ENCODE measurements at regions not wholly inside any gene's neighbourhood (a gene's known extent, or its start where the extent isn't known, plus 50 kb on each side); places are given as distances from the start of the nearest gene placed in this dataset.
A peak's percentile ranks its signal among the peaks of the same experiment; 100 is the strongest.

DNA sequence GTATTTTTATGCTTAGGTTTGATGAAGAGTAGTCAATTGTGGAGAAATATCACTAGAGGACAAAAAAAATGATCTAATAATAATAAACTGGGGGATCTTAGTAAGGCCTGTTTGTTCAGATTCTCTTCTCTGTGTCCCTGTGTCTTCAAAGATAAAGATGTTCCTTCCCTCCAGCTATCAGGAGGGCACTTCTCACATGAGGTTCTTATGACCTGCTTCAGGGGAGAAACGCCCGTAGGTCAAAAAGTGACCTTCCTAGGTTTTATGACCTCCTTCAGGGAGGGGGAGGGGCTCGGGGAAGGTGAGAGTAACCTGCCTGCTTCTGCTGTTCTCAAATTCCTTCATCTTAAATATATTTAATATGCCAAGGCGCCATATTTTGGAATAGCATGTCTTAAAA, 89.2 kb upstream of the JADE1 start (continued):
- peak; percentile 33; the same call in 1 of the 2 replicates for TF ChIP-seq POLR2AphosphoS5 (IDR thresholded peaks at IDR 0.05; ENCODE audit: control insufficient read depth, insufficient read depth, low read depth, low read length)

DNA sequence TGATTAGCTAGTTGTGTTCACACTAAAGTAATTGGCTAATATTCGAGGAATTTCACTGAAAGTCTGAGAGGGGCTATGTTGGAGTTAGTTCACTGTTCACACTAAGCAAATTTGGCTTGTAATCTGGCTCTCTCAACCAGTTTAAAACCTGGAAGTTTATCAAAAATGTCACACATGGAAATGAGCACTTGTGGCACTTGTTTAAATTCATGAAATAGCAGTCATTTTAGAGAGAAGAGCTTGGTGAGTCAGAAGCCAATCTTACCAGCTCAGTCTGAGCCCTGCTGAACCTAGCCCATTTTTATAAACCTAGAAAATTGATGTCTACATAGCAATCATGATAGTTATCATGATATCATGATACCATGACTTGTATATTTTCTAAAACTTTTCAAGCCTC, 90.7 kb upstream of the JADE1 start:
- no TSS peak for BruUV-seq (replicated peaks)
- Histone ChIP-seq H3K4me2 (ENCODE audit: insufficient read depth, low read length) (no peak overlapping the region), H3K9me1 (ENCODE audit: control insufficient read depth, insufficient read depth, low read length) (no peaks in the 10 kb centered on the region), H3K79me2 (ENCODE audit: control insufficient read depth, insufficient read depth, low read length) (no peaks in the 10 kb centered on the region), H2AFZ (ENCODE audit: low read depth, low read length) (no peak overlapping the region), H3K27ac (ENCODE audit: extremely low read depth, low read depth, low read length) (no peak overlapping the region), H4K20me1 (replicated peaks; ENCODE audit: control insufficient read depth, insufficient read depth, low read length) (no peaks in the 10 kb centered on the region), H3K36me3 (ENCODE audit: control insufficient read depth, insufficient read depth, low read length) (no peaks in the 10 kb centered on the region), H3K4me1 (replicated peaks in 1 of 2; ENCODE audit: control insufficient read depth in 2 of 2, insufficient read depth in 2 of 2, low read length in 2 of 2) (peaks cover 2 to 3% of the 10 kb centered on the region in 2 experiments; a peak in 3 of 5 replicates), H3K4me3 (no peak overlapping the region), H3K27me3 (ENCODE audit: control insufficient read depth in 2 of 2, insufficient read depth in 2 of 2, low read length in 2 of 2) (no peaks in the 10 kb centered on the region), H3K9ac (ENCODE audit: insufficient read depth in 1 of 2, low read depth in 2 of 2, low read length in 2 of 2) (no peak overlapping the region), H3K9me3 (replicated peaks; ENCODE audit: control insufficient read depth, insufficient read depth, low read depth, low read length) (no peaks in the 10 kb centered on the region)
- intact Hi-C loops (cut with micrococcal nuclease) (no loop called here), in situ Hi-C loops (cut with MboI) (no loop called here)
- POLR2A ChIA-PET: no interaction called here
- DNase-seq (ENCODE audit: extremely low read depth in 1 of 4, low spot score in 3 of 4) (no peak), ATAC-seq (no peak), FAIRE-seq (peak; percentile 37)
- 5% methylated on average over 1 of the region's 1 CpG for WGBS (ENCODE audit: insufficient coverage, low coverage, missing lambda C conversion rate)
- CTCF ChIA-PET (ENCODE audit: low intra/inter-chr PET ratio): no interaction called here
- no peak for TF ChIP-seq IFI16 (CRISPR knock-in tag; IDR thresholded peaks at IDR 0.05)
- no peak for TF ChIP-seq SUPT5H (IDR thresholded peaks at IDR 0.05)
- no peak for TF ChIP-seq SMARCE1 (IDR thresholded peaks at IDR 0.05)
- TF ChIP-seq, protein P1, sequence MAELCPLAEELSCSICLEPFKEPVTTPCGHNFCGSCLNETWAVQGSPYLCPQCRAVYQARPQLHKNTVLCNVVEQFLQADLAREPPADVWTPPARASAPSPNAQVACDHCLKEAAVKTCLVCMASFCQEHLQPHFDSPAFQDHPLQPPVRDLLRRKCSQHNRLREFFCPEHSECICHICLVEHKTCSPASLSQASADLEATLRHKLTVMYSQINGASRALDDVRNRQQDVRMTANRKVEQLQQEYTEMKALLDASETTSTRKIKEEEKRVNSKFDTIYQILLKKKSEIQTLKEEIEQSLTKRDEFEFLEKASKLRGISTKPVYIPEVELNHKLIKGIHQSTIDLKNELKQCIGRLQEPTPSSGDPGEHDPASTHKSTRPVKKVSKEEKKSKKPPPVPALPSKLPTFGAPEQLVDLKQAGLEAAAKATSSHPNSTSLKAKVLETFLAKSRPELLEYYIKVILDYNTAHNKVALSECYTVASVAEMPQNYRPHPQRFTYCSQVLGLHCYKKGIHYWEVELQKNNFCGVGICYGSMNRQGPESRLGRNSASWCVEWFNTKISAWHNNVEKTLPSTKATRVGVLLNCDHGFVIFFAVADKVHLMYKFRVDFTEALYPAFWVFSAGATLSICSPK (IDR thresholded peaks at IDR 0.05; ENCODE audit: borderline replicate concordance): no peak
- TF ChIP-seq NRF1 (conservative IDR thresholded peaks at IDR 0.05 in 1 of 2, IDR thresholded peaks at IDR 0.05 in 1 of 2): no peak
- TF ChIP-seq MECOM (CRISPR knock-in tag; IDR thresholded peaks at IDR 0.05): no peak
- TF ChIP-seq, protein P2, sequence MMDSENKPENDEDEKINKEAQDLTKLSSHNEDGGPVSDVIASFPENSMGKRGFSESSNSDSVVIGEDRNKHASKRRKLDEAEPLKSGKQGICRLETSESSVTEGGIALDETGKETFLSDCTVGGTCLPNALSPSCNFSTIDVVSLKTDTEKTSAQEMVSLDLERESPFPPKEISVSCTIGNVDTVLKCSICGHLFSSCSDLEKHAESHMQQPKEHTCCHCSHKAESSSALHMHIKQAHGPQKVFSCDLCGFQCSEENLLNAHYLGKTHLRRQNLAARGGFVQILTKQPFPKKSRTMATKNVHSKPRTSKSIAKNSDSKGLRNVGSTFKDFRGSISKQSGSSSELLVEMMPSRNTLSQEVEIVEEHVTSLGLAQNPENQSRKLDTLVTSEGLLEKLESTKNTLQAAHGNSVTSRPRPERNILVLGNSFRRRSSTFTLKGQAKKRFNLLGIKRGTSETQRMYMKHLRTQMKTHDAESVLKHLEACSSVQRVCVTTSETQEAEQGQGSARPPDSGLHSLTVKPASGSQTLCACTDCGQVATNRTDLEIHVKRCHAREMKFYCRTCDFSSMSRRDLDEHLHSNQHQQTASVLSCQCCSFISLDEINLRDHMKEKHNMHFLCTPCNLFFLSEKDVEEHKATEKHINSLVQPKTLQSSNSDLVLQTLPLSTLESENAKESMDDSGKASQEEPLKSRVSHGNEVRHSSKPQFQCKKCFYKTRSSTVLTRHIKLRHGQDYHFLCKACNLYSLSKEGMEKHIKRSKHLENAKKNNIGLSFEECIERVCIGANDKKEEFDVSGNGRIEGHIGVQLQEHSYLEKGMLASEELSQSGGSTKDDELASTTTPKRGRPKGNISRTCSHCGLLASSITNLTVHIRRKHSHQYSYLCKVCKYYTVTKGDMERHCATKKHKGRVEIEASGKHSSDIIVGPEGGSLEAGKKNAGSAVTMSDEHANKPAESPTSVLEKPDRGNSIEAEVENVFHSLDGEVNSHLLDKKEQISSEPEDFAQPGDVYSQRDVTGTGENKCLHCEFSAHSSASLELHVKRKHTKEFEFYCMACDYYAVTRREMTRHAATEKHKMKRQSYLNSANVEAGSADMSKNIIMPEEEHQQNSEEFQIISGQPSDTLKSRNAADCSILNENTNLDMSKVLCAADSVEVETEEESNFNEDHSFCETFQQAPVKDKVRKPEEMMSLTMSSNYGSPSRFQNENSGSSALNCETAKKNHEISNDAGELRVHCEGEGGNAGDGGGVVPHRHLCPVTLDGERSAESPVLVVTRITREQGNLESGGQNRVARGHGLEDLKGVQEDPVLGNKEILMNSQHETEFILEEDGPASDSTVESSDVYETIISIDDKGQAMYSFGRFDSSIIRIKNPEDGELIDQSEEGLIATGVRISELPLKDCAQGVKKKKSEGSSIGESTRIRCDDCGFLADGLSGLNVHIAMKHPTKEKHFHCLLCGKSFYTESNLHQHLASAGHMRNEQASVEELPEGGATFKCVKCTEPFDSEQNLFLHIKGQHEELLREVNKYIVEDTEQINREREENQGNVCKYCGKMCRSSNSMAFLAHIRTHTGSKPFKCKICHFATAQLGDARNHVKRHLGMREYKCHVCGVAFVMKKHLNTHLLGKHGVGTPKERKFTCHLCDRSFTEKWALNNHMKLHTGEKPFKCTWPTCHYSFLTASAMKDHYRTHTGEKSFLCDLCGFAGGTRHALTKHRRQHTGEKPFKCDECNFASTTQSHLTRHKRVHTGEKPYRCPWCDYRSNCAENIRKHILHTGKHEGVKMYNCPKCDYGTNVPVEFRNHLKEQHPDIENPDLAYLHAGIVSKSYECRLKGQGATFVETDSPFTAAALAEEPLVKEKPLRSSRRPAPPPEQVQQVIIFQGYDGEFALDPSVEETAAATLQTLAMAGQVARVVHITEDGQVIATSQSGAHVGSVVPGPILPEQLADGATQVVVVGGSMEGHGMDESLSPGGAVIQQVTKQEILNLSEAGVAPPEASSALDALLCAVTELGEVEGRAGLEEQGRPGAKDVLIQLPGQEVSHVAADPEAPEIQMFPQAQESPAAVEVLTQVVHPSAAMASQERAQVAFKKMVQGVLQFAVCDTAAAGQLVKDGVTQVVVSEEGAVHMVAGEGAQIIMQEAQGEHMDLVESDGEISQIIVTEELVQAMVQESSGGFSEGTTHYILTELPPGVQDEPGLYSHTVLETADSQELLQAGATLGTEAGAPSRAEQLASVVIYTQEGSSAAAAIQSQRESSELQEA (IDR thresholded peaks at IDR 0.05; ENCODE audit: low read depth): no peak
- no peak for TF ChIP-seq ZNF239 (CRISPR knock-in tag; IDR thresholded peaks at IDR 0.05)
- no peak for TF ChIP-seq MEF2D (tag; conservative IDR thresholded peaks at IDR 0.05; ENCODE audit: low read depth)
- TF ChIP-seq, protein P3, sequence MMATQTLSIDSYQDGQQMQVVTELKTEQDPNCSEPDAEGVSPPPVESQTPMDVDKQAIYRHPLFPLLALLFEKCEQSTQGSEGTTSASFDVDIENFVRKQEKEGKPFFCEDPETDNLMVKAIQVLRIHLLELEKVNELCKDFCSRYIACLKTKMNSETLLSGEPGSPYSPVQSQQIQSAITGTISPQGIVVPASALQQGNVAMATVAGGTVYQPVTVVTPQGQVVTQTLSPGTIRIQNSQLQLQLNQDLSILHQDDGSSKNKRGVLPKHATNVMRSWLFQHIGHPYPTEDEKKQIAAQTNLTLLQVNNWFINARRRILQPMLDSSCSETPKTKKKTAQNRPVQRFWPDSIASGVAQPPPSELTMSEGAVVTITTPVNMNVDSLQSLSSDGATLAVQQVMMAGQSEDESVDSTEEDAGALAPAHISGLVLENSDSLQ (IDR thresholded peaks at IDR 0.05): no peak
